Urinary bladder (tissue), 3 donors: ENCODE measurements at regions not wholly inside any gene's neighbourhood (a gene's known extent, or its start where the extent isn't known, plus 50 kb on each side); places are given as distances from the start of the nearest gene placed in this dataset.

Source experiments
- DNase-seq: peaks from one replicate; pipeline ENCODE4 v3.0.0-alpha.2; 2015; ENCODE audit errors: extremely low spot score
- H3K27ac ChIP-seq: one replicate; pipeline ENCODE4 v1.5.1; 2013; ENCODE audit warnings: low read depth, mild to moderate bottlenecking, moderate library complexity
- H3K36me3 ChIP-seq: one replicate; pipeline ENCODE4 v1.6.1; 2013; ENCODE audit warnings: mild to moderate bottlenecking, moderate library complexity; ENCODE audit not compliant: insufficient read depth
- H3K4me1 ChIP-seq: one replicate; pipeline ENCODE4 v1.6.1; 2013; ENCODE audit warnings: mild to moderate bottlenecking, moderate library complexity; ENCODE audit not compliant: insufficient read depth
- H3K4me3 ChIP-seq: one replicate; pipeline ENCODE4 v1.5.1; 2013; ENCODE audit warnings: low read depth, low read length
- WGBS: extraction: QIAGEN DNeasy Blood & Tissue Kit; methylation state at CpG from one replicate; pipeline ENCODE4 v1.1.7; 2013; 5-methylcytosine and 5-hydroxymethylcytosine counted together
- donor health status: healthy with polysubstance abuse.
- donor health status: healthy.

- Histone ChIP-seq H3K36me3 (no peaks in the 10 kb centered on the region), H3K27ac (no peak overlapping the region), H3K4me1 (no peaks in the 10 kb centered on the region), H3K4me3 (no peak overlapping the region)
- DNase-seq: no peak
- WGBS: 77% methylated on average over 6 of the region's 6 CpGs
These were observed 63.5 kb upstream of the ZC3H12C start for GRCh38 chr11:110029714-110030113.

- H3K27ac ChIP-seq: no peak overlapping the region
- no peak overlapping the region for H3K4me3 ChIP-seq
- WGBS: 87% methylated on average over 2 of the region's 2 CpGs
- H3K4me1 ChIP-seq: no peaks in the 10 kb centered on the region
- DNase-seq: no peak
- H3K36me3 ChIP-seq: no peaks in the 10 kb centered on the region
These were observed 62.0 kb upstream of the ZC3H12C start for GRCh38 chr11:110031171-110031570.

- no peak overlapping the region for H3K27ac ChIP-seq
- H3K4me3 ChIP-seq: no peak overlapping the region
- 66% methylated on average over 5 of the region's 5 CpGs for WGBS
- H3K36me3 ChIP-seq: no peaks in the 10 kb centered on the region
- DNase-seq: no peak
- H3K4me1 ChIP-seq: no peaks in the 10 kb centered on the region
These were observed 60.9 kb upstream of the ZC3H12C start for GRCh38 chr11:110032259-110032658.

GRCh38 chr11:110032957-110033570, 60.1 kb upstream of the ZC3H12C start:
- 74% methylated on average over 1 of the region's 1 CpG for WGBS
- Histone ChIP-seq H3K4me1 (no peaks in the 10 kb centered on the region), H3K36me3 (no peaks in the 10 kb centered on the region)

GRCh38 chr11:110034806-110035205, 58.4 kb upstream of the ZC3H12C start:
- Histone ChIP-seq H3K36me3 (no peaks in the 10 kb centered on the region), H3K27ac (no peak overlapping the region), H3K4me3 (no peak overlapping the region), H3K4me1 (no peaks in the 10 kb centered on the region)
- no peak for DNase-seq
- WGBS: 69% methylated on average over 4 of the region's 4 CpGs

More at GRCh38 chr11:110032957-110033570, 60.1 kb upstream of the ZC3H12C start:
- no peak for DNase-seq
- H3K27ac ChIP-seq: no peak overlapping the region
- no peak overlapping the region for H3K4me3 ChIP-seq

- no peaks in the 10 kb centered on the region for H3K4me1 ChIP-seq
- 47% methylated on average over 2 of the region's 2 CpGs for WGBS
- DNase-seq: no peak
- no peaks in the 10 kb centered on the region for H3K36me3 ChIP-seq
- no peak overlapping the region for H3K4me3 ChIP-seq
- H3K27ac ChIP-seq: no peak overlapping the region
These were observed 57.8 kb upstream of the ZC3H12C start for GRCh38 chr11:110035357-110035756.

GRCh38 chr11:110038201-110038600, 55.0 kb upstream of the ZC3H12C start:
- no peak for DNase-seq
- no peaks in the 10 kb centered on the region for H3K36me3 ChIP-seq
- WGBS: 83% methylated on average over 3 of the region's 3 CpGs
- H3K4me1 ChIP-seq: no peaks in the 10 kb centered on the region
- H3K27ac ChIP-seq: no peak overlapping the region
- no peak overlapping the region for H3K4me3 ChIP-seq
